WTC11 (cell line): ENCODE measurements at regions not wholly inside any gene's neighbourhood (a gene's known extent, or its start where the extent isn't known, plus 50 kb on each side); places are given as distances from the start of the nearest gene placed in this dataset.

Experiments
- ATAC-seq: fragments of 200-7000 bp; cut with Tn5 transposase; 2 replicates; pipeline ENCODE4 v1.10.0; 2021; ENCODE audit warnings: mild to moderate bottlenecking, moderate library complexity
- CTCF ChIA-PET: fragments of 300-600 bp; sonication (Branson Sonifier 250); formaldehyde crosslinking; loops from one replicate; lab custom pipeline; 2021; ENCODE audit warnings: antibody characterized with exemption; lab: Charles Lee
- POLR2A ChIA-PET: fragments of 350-600 bp; sonication (Branson Sonifier 250); formaldehyde crosslinking; loops from one replicate; lab custom pipeline; 2021; ENCODE audit warnings: antibody characterized with exemption; lab: Charles Lee
- DNase-seq: peaks from one replicate; pipeline ENCODE4 v3.0.0; 2021; ENCODE audit warnings: low spot score
- H3K27ac Mint-ChIP-seq: 2 replicates; pipeline ENCODE4 v1.8.0; 2021; ENCODE audit warnings: mixed read lengths
- H3K27me3 Mint-ChIP-seq: 2 replicates; pipeline ENCODE4 v1.8.0; 2021; ENCODE audit warnings: low read depth, mild to moderate bottlenecking, moderate library complexity, mixed read lengths
- H3K36me3 Mint-ChIP-seq: 2 replicates; pipeline ENCODE4 v1.8.0; 2021; ENCODE audit warnings: mixed read lengths
- H3K4me1 Mint-ChIP-seq: 2 replicates; pipeline ENCODE4 v1.8.0; 2022; ENCODE audit warnings: mixed read lengths
- H3K4me3 Mint-ChIP-seq: 2 replicates; pipeline ENCODE4 v1.8.0; 2021; ENCODE audit warnings: mild to moderate bottlenecking, moderate library complexity, mixed read lengths
- H3K9me3 Mint-ChIP-seq: 2 replicates; pipeline ENCODE4 v1.8.0; 2021; ENCODE audit warnings: mixed read lengths
- E2F5 ChIP-seq: sonication (generic); formaldehyde crosslinking; IDR thresholded peaks from 2 replicates; pipeline ENCODE4 v1.8.1; 2022; ENCODE audit warnings: mild to moderate bottlenecking, moderate library complexity, missing genetic modification reagents
- EMX1 ChIP-seq: fragments of 250-450 bp; sonication (Bioruptor Pico); IDR thresholded peaks from 2 replicates; pipeline ENCODE4 v1.8.0; 2021; ENCODE audit warnings: mild to moderate bottlenecking
- GTF2I ChIP-seq: fragments of 250-450 bp; sonication (Bioruptor Pico); conservative IDR thresholded peaks from 2 replicates; pipeline ENCODE4 v1.4.0; 2021; ENCODE audit warnings: mild to moderate bottlenecking
- IRF2 ChIP-seq: sonication (generic); formaldehyde crosslinking; IDR thresholded peaks from 2 replicates; pipeline ENCODE4 v1.8.0; 2022; ENCODE audit warnings: low read depth, missing genetic modification reagents, borderline replicate concordance
- KAT7 ChIP-seq: sonication (generic); formaldehyde crosslinking; IDR thresholded peaks from 2 replicates; pipeline ENCODE4 v1.8.1; 2023; ENCODE audit warnings: missing genetic modification reagents, mild to moderate bottlenecking, borderline replicate concordance
- NFATC4 ChIP-seq: fragments of 250-450 bp; sonication (Bioruptor Pico); IDR thresholded peaks from 2 replicates; pipeline ENCODE4 v1.9.0; 2021; ENCODE audit warnings: mild to moderate bottlenecking
- NFYB ChIP-seq: sonication (generic); formaldehyde crosslinking; conservative IDR thresholded peaks from 2 replicates; pipeline ENCODE4 v1.8.0; 2022; ENCODE audit warnings: low read depth, missing genetic modification reagents
- NR1H2 ChIP-seq: sonication (generic); formaldehyde crosslinking; IDR thresholded peaks from 2 replicates; pipeline ENCODE4 v1.9.0; 2021; ENCODE audit warnings: mild to moderate bottlenecking, moderate library complexity, missing genetic modification reagents
- SP1 ChIP-seq: sonication (generic); formaldehyde crosslinking; conservative IDR thresholded peaks from 2 replicates; pipeline ENCODE4 v1.8.1; 2022; ENCODE audit warnings: missing genetic modification reagents
- STAT6 ChIP-seq: sonication (generic); formaldehyde crosslinking; conservative IDR thresholded peaks from 2 replicates; pipeline ENCODE4 v1.8.1; 2023; ENCODE audit warnings: mild to moderate bottlenecking, low read depth, missing genetic modification reagents, moderate library complexity
- TEAD4 ChIP-seq: sonication (generic); formaldehyde crosslinking; IDR thresholded peaks from 2 replicates; pipeline ENCODE4 v1.8.0; 2022; ENCODE audit warnings: mild to moderate bottlenecking, missing genetic modification reagents
- ZNF396 ChIP-seq: fragments of 250-450 bp; sonication (Bioruptor Pico); IDR thresholded peaks from 2 replicates; pipeline ENCODE4 v1.8.0; 2021; ENCODE audit warnings: mild to moderate bottlenecking, moderate library complexity, borderline replicate concordance
- ZNF423 ChIP-seq: fragments of 250-450 bp; sonication (Bioruptor Pico); IDR thresholded peaks from 2 replicates; pipeline ENCODE4 v2.1.2; 2022; ENCODE audit warnings: mild to moderate bottlenecking, moderate library complexity
- TF ChIP-seq, protein P1 (sequence below): sonication (generic); formaldehyde crosslinking; IDR thresholded peaks from 2 replicates; pipeline ENCODE4 v1.8.1; 2023; ENCODE audit warnings: mild to moderate bottlenecking, missing genetic modification reagents, moderate library complexity
- TF ChIP-seq, protein P2 (sequence below): sonication (generic); formaldehyde crosslinking; IDR thresholded peaks from 2 replicates; pipeline ENCODE4 v1.8.0; 2023; ENCODE audit warnings: mild to moderate bottlenecking, missing genetic modification reagents
- TF ChIP-seq, protein P3 (sequence below): sonication (generic); formaldehyde crosslinking; IDR thresholded peaks from 2 replicates; pipeline ENCODE4 v1.8.1; 2023; ENCODE audit warnings: mild to moderate bottlenecking, missing genetic modification reagents, moderate library complexity
- TF ChIP-seq, protein P4 (sequence below): sonication (generic); formaldehyde crosslinking; IDR thresholded peaks from 2 replicates; pipeline ENCODE4 v1.8.1; 2022; ENCODE audit warnings: low read depth, missing genetic modification reagents, borderline replicate concordance
- TF ChIP-seq, protein P5 (sequence below): fragments of 200-600 bp; IDR thresholded peaks from 2 replicates; pipeline ENCODE4 v1.8.0; 2022; ENCODE audit warnings: antibody characterized with exemption

GRCh38 chr4:107468156-107468555, 251.9 kb downstream of the PAPSS1 start (continued):
- TF ChIP-seq TEAD4, result no peak

- H3K27ac Mint-ChIP-seq, result no peak overlapping the region
- no peak for TF ChIP-seq KAT7
- TF ChIP-seq SP1 (CRISPR knock-in tag), result no peak
- no peak for TF ChIP-seq ZNF396
- TF ChIP-seq, protein P1, sequence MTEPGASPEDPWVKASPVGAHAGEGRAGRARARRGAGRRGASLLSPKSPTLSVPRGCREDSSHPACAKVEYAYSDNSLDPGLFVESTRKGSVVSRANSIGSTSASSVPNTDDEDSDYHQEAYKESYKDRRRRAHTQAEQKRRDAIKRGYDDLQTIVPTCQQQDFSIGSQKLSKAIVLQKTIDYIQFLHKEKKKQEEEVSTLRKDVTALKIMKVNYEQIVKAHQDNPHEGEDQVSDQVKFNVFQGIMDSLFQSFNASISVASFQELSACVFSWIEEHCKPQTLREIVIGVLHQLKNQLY (CRISPR knock-in tag), result no peak
- no peak for TF ChIP-seq GTF2I (CRISPR knock-in tag)
- no peak for TF ChIP-seq NR1H2
- no peak for TF ChIP-seq EMX1 (CRISPR knock-in tag)
- no peak for TF ChIP-seq STAT6 (CRISPR knock-in tag)
- TF ChIP-seq, protein P2, sequence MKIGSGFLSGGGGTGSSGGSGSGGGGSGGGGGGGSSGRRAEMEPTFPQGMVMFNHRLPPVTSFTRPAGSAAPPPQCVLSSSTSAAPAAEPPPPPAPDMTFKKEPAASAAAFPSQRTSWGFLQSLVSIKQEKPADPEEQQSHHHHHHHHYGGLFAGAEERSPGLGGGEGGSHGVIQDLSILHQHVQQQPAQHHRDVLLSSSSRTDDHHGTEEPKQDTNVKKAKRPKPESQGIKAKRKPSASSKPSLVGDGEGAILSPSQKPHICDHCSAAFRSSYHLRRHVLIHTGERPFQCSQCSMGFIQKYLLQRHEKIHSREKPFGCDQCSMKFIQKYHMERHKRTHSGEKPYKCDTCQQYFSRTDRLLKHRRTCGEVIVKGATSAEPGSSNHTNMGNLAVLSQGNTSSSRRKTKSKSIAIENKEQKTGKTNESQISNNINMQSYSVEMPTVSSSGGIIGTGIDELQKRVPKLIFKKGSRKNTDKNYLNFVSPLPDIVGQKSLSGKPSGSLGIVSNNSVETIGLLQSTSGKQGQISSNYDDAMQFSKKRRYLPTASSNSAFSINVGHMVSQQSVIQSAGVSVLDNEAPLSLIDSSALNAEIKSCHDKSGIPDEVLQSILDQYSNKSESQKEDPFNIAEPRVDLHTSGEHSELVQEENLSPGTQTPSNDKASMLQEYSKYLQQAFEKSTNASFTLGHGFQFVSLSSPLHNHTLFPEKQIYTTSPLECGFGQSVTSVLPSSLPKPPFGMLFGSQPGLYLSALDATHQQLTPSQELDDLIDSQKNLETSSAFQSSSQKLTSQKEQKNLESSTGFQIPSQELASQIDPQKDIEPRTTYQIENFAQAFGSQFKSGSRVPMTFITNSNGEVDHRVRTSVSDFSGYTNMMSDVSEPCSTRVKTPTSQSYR (CRISPR knock-in tag), result no peak
- TF ChIP-seq, protein P3, sequence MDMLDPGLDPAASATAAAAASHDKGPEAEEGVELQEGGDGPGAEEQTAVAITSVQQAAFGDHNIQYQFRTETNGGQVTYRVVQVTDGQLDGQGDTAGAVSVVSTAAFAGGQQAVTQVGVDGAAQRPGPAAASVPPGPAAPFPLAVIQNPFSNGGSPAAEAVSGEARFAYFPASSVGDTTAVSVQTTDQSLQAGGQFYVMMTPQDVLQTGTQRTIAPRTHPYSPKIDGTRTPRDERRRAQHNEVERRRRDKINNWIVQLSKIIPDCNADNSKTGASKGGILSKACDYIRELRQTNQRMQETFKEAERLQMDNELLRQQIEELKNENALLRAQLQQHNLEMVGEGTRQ (CRISPR knock-in tag), result no peak
- no peak for TF ChIP-seq ZNF423 (CRISPR knock-in tag)
- no peak for DNase-seq
- H3K4me1 Mint-ChIP-seq, result no peaks in the 10 kb centered on the region
- H3K36me3 Mint-ChIP-seq, result no peaks in the 10 kb centered on the region
- no peaks in the 10 kb centered on the region for H3K27me3 Mint-ChIP-seq
- no peak for ATAC-seq
- H3K9me3 Mint-ChIP-seq, result no peaks in the 10 kb centered on the region
- H3K4me3 Mint-ChIP-seq, result no peak overlapping the region
- POLR2A ChIA-PET, result no interaction called here
- CTCF ChIA-PET, result no interaction called here
These were observed 252.6 kb downstream of the PAPSS1 start for GRCh38 chr4:107467461-107467860.

DNA sequence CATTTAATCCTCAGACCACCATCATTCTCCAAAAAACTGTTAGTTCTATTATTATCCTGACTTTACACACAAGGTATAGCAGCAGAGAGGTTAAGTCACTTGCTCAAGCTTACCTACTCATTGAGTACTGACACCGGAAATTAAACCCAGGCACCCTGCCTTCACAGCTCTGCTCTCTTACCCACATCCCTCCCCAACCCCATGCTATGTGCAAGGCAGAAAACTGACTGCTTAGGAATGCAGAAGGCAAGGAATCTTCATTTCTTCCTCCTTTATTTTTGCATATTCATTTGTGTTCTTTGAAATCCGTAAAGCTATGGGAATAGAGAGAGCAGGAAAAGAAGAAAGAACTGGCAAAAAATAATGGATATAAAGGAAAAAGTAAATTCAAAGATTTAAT, 261.8 kb downstream of the PAPSS1 start:
- Mint-ChIP-seq H3K27ac (no peak overlapping the region), H3K9me3 (peaks cover 13% of the 10 kb centered on the region), H3K4me1 (peaks cover 12% of the 10 kb centered on the region), H3K4me3 (no peak overlapping the region), H3K27me3 (no peaks in the 10 kb centered on the region), H3K36me3 (0 out of 2 replicates have a peak, but pooled peaks cover 11% of the 10 kb centered on the region)
- ChIA-PET POLR2A (no interaction called here), CTCF (no interaction called here)
- DNase-seq (no peak), ATAC-seq (peak; percentile 59)
- TF ChIP-seq IRF2 (CRISPR knock-in tag) (no peak), NFYB (CRISPR knock-in tag) (no peak), E2F5 (no peak), NFATC4 (CRISPR knock-in tag) (no peak)
- TF ChIP-seq, protein P4, sequence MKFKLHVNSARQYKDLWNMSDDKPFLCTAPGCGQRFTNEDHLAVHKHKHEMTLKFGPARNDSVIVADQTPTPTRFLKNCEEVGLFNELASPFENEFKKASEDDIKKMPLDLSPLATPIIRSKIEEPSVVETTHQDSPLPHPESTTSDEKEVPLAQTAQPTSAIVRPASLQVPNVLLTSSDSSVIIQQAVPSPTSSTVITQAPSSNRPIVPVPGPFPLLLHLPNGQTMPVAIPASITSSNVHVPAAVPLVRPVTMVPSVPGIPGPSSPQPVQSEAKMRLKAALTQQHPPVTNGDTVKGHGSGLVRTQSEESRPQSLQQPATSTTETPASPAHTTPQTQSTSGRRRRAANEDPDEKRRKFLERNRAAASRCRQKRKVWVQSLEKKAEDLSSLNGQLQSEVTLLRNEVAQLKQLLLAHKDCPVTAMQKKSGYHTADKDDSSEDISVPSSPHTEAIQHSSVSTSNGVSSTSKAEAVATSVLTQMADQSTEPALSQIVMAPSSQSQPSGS, result no peak
- TF ChIP-seq, protein P5, sequence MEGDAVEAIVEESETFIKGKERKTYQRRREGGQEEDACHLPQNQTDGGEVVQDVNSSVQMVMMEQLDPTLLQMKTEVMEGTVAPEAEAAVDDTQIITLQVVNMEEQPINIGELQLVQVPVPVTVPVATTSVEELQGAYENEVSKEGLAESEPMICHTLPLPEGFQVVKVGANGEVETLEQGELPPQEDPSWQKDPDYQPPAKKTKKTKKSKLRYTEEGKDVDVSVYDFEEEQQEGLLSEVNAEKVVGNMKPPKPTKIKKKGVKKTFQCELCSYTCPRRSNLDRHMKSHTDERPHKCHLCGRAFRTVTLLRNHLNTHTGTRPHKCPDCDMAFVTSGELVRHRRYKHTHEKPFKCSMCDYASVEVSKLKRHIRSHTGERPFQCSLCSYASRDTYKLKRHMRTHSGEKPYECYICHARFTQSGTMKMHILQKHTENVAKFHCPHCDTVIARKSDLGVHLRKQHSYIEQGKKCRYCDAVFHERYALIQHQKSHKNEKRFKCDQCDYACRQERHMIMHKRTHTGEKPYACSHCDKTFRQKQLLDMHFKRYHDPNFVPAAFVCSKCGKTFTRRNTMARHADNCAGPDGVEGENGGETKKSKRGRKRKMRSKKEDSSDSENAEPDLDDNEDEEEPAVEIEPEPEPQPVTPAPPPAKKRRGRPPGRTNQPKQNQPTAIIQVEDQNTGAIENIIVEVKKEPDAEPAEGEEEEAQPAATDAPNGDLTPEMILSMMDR, result no peak
- TF ChIP-seq, protein P2 (CRISPR knock-in tag), result no peak
